ENCODE measurements at regions not wholly inside any gene's neighbourhood (a gene's known extent, or its start where the extent isn't known, plus 50 kb on each side); places are given as distances from the start of the nearest gene placed in this dataset.

- ATAC-seq (ENCODE audit: low read depth) (no peak), DNase-seq (no peak)
- Histone ChIP-seq H2BK120ac (ENCODE audit: low read depth, low read length) (no peak overlapping the region), H3K79me1 (ENCODE audit: low read depth in 1 of 2, low read length in 2 of 2) (no peaks in the 10 kb centered on the region), H4K5ac (ENCODE audit: low read depth, low read length) (no peak overlapping the region), H3K4me3 (ENCODE audit: insufficient read depth, low read depth, low read length) (no peak overlapping the region), H3K18ac (ENCODE audit: low read depth, low read length) (no peak overlapping the region), H3K4me1 (ENCODE audit: control insufficient read depth, insufficient read depth, low read length) (no peaks in the 10 kb centered on the region), H3K9me1 (ENCODE audit: insufficient read depth, low read length) (no peaks in the 10 kb centered on the region), H2AK5ac (ENCODE audit: low read depth, low read length) (no peak overlapping the region), H4K91ac (ENCODE audit: insufficient read depth, low read depth, low read length) (no peak overlapping the region), H3K27ac (ENCODE audit: insufficient read depth, low read length) (no peak overlapping the region), H3K4ac (ENCODE audit: low read depth, low read length) (no peak overlapping the region), H3K9me3 (ENCODE audit: control insufficient read depth, insufficient read depth, low read length) (no peaks in the 10 kb centered on the region), H3K4me2 (ENCODE audit: low read depth, low read length) (no peak overlapping the region), H4K8ac (ENCODE audit: low read depth in 2 of 2, low read length in 2 of 2) (no peak overlapping the region), H2BK15ac (ENCODE audit: low read depth, low read length) (no peak overlapping the region), H2AFZ (replicated peaks; ENCODE audit: low read length, poor library complexity) (no peak overlapping the region), H2BK5ac (ENCODE audit: low read depth, low read length, poor library complexity, severe bottlenecking) (no peak overlapping the region), H4K20me1 (ENCODE audit: insufficient read depth, low read length) (no peaks in the 10 kb centered on the region), H2BK20ac (ENCODE audit: low read depth, low read length) (no peak overlapping the region), H2AK9ac (replicated peaks; ENCODE audit: low read depth, low read length, poor library complexity) (no peak overlapping the region), H3K23ac (ENCODE audit: low read depth, low read length) (no peak overlapping the region), H3K56ac (ENCODE audit: extremely low read depth, insufficient read depth, low read length) (no peak overlapping the region), H3K14ac (replicated peaks; ENCODE audit: low read depth, low read length) (no peak overlapping the region), H3K36me3 (ENCODE audit: control insufficient read depth, insufficient read depth, low read length) (no peaks in the 10 kb centered on the region), H3K9ac (ENCODE audit: low read depth, low read length) (no peak overlapping the region), H3K27me3 (ENCODE audit: control insufficient read depth, insufficient read depth, low read length) (no peaks in the 10 kb centered on the region)
- ChIA-PET CTCF (interaction anchor here (0.5 kb wide), 1 partner anchor 709 kb away, joined by 4 read pairs; no protein-coding TSS in a partner anchor), POLR2A (ENCODE audit: unreplicated experiment) (no interaction called here)
- intact Hi-C loops (cut with micrococcal nuclease), result no loop called here
- TF ChIP-seq MAFK (IDR thresholded peaks at IDR 0.05; ENCODE audit: low read depth, low read length) (no peak), ELK1 (IDR thresholded peaks at IDR 0.05; ENCODE audit: borderline replicate concordance, low read depth, low read length) (no peak), RCOR1 (IDR thresholded peaks at IDR 0.05; ENCODE audit: insufficient replicate concordance, low read length) (no peak)
- in situ Hi-C loops (cut with MboI; ENCODE audit: low sequenced_read_pairs), result no loop called here
- BruUV-seq (replicated peaks), result no TSS peak
- dilution Hi-C loops (cut with HindIII; ENCODE audit: low sequenced_read_pairs, unreplicated experiment), result no loop called here
Observed at GRCh38 chr12:41917181-41917580, 227.5 kb downstream of the GXYLT1 start.

All from IMR-90 (cell line).